Right lobe of liver (tissue), 4 donors: ENCODE measurements at regions not wholly inside any gene's neighbourhood (a gene's known extent, or its start where the extent isn't known, plus 50 kb on each side); places are given as distances from the start of the nearest gene placed in this dataset.

Experiments used
- POLR2A ChIP-seq: fragments of 450-650 bp; IDR thresholded peaks from one replicate; pipeline ENCODE4 v1.6.1; 2017; ENCODE audit warnings: antibody characterized with exemption, mild to moderate bottlenecking
- TF ChIP-seq, protein P1 (sequence below), 4 donors: fragments of 200-600 bp in 3 of 4; fragments of 450-650 bp in 1 of 4; IDR thresholded peaks; one replicate each; pipeline versions ENCODE4 v1.5.1 to v1.8.0; 2016 to 2022; ENCODE audit warnings: antibody characterized with exemption in 4 of 4, mild to moderate bottlenecking in 2 of 4
- donor health status: DM: no; HTN: no; CAD: no.
- donor health status: DM: no; HTN: no; CAD: no.
- donor health status: DM: no; HTN: yes; CAD: no.

DNA sequence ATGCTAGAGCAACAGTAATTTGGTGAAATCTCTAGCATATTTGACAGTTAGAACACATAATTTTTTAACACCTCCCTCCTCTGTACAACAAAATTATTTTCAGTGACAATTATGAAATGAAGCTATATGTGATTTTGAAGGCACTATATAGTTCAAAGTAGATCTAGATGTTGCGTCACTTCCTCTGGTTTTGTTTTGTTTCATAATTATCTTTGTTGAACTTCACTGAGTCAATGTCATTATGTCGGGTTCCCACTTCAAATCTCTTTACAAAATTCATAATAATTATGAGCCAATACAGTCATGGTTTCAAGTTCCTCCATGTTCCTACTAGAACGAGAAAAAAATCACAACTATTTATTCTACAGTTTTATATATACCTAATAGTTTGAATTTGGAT, 254.8 kb upstream of the PLXNA2 start:
- TF ChIP-seq, protein P1, sequence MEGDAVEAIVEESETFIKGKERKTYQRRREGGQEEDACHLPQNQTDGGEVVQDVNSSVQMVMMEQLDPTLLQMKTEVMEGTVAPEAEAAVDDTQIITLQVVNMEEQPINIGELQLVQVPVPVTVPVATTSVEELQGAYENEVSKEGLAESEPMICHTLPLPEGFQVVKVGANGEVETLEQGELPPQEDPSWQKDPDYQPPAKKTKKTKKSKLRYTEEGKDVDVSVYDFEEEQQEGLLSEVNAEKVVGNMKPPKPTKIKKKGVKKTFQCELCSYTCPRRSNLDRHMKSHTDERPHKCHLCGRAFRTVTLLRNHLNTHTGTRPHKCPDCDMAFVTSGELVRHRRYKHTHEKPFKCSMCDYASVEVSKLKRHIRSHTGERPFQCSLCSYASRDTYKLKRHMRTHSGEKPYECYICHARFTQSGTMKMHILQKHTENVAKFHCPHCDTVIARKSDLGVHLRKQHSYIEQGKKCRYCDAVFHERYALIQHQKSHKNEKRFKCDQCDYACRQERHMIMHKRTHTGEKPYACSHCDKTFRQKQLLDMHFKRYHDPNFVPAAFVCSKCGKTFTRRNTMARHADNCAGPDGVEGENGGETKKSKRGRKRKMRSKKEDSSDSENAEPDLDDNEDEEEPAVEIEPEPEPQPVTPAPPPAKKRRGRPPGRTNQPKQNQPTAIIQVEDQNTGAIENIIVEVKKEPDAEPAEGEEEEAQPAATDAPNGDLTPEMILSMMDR (IDR thresholded peaks at IDR 0.05) = no peak
- no peak for TF ChIP-seq POLR2A
